A549 (cell line): ENCODE measurements at regions not wholly inside any gene's neighbourhood (a gene's known extent, or its start where the extent isn't known, plus 50 kb on each side); places are given as distances from the start of the nearest gene placed in this dataset.
"Not testable (repeated sequence)": the region's sequence is repeated elsewhere in the genome, so short reads cannot be mapped to it uniquely, and the experiment has no call there.

Experiments used
- ATAC-seq, 2 experiments: fragments of 200-7000 bp in 1 of 2; fragments of >200 bp in 1 of 2; cut with Nextera tagmentation in 1 of 2; cut with Tn5 transposase in 1 of 2; 3 replicates each; pipeline versions ENCODE4 v1.8.0 to v1.9.1; 2018 to 2020; ENCODE audit warnings: mild to moderate bottlenecking in 1 of 2, moderate library complexity in 1 of 2
- CTCF ChIA-PET: fragments of 300-600 bp; sonication (Branson Sonifier 250); formaldehyde crosslinking; extraction: SDS; loops from one replicate; lab custom pipeline; 2021; ENCODE audit warnings: antibody characterized with exemption, inconsistent platforms; lab: Yijun Ruan, JAX
- POLR2A ChIA-PET: fragments of 350-600 bp; formaldehyde crosslinking; extraction: SDS; loops from one replicate; lab custom pipeline; 2021; ENCODE audit warnings: antibody characterized with exemption, inconsistent platforms; lab: Yijun Ruan, JAX
- DNase-seq, 2 experiments: peaks; one replicate each; pipeline versions ENCODE4 v3.0.0 to v3.0.0-alpha.2; 2011 to 2016; ENCODE audit warnings: low read depth in 1 of 2, low spot score in 1 of 2
- FAIRE-seq: peaks from 2 replicates; lab custom pipeline; 2011; peaks lifted over from hg19 to GRCh38; lab: Jason Lieb, UNC
- H3K27ac ChIP-seq, 2 experiments: fragments of >200 bp; sonication (Bioruptor Twin); formaldehyde crosslinking; 3 replicates each; pipeline ENCODE4 v1.5.1; 2016 to 2017
- H3K4me1 ChIP-seq: fragments of >200 bp; sonication (Bioruptor Twin); formaldehyde crosslinking; 3 replicates; pipeline ENCODE4 v1.6.1; 2016
- H3K4me2 ChIP-seq: fragments of >200 bp; sonication (Bioruptor Twin); formaldehyde crosslinking; 3 replicates; pipeline ENCODE4 v1.6.1; 2016
- H3K4me3 ChIP-seq: fragments of >200 bp; sonication (Bioruptor Twin); formaldehyde crosslinking; 3 replicates; pipeline ENCODE4 v1.5.1; 2016
- H3K9me3 ChIP-seq: fragments of >200 bp; sonication (Bioruptor Twin); formaldehyde crosslinking; 3 replicates; pipeline ENCODE4 v1.6.1; 2016
- BCL3 ChIP-seq: fragments of >200 bp; sonication (Bioruptor Twin); formaldehyde crosslinking; IDR thresholded peaks from 3 replicates; pipeline ENCODE4 v1.6.1; 2016
- BHLHE40 ChIP-seq: IDR thresholded peaks from 2 replicates; pipeline ENCODE4 v1.6.1; 2012; ENCODE audit warnings: low read depth, low read length, inconsistent platforms
- CBX2 ChIP-seq: fragments of 200-600 bp; sonication (generic); IDR thresholded peaks from 2 replicates; pipeline ENCODE4 v1.6.1; 2016; ENCODE audit warnings: low read depth, mild to moderate bottlenecking, borderline replicate concordance
- CEBPB ChIP-seq, 2 experiments: fragments of >200 bp in 1 of 2; sonication (Bioruptor Twin) in 1 of 2; formaldehyde crosslinking in 1 of 2; IDR thresholded peaks; 2 replicates each; pipeline ENCODE4 v1.6.1; 2012 to 2016
- CHD4 ChIP-seq: fragments of 200-600 bp; sonication (generic); IDR thresholded peaks from 2 replicates; pipeline ENCODE4 v1.6.1; 2016; ENCODE audit warnings: antibody characterized with exemption, mild to moderate bottlenecking, borderline replicate concordance
- E2F6 ChIP-seq: IDR thresholded peaks from 2 replicates; pipeline ENCODE4 v1.6.1; 2012; ENCODE audit warnings: low read depth, borderline replicate concordance
- EHF ChIP-seq: fragments of 250-450 bp; sonication (Bioruptor Pico); IDR thresholded peaks from 2 replicates; pipeline ENCODE4 v1.5.0; 2020; ENCODE audit warnings: mild to moderate bottlenecking
- ELK1 ChIP-seq: fragments of 150-350 bp; IDR thresholded peaks from 2 replicates; pipeline ENCODE4 v1.6.1; 2014; ENCODE audit warnings: low read depth, mild to moderate bottlenecking, low read length
- EP300 ChIP-seq, 2 experiments: fragments of >200 bp; sonication (Bioruptor Twin); formaldehyde crosslinking; IDR thresholded peaks; 2 replicates in 1 of 2; 3 replicates in 1 of 2; pipeline ENCODE4 v1.6.1; 2016 to 2017
- FOSB ChIP-seq: fragments of 250-450 bp; sonication (Bioruptor Pico); IDR thresholded peaks from 2 replicates; pipeline ENCODE4 v1.5.0; 2020; ENCODE audit warnings: mild to moderate bottlenecking, moderate library complexity
- GATA3 ChIP-seq: IDR thresholded peaks from 2 replicates; pipeline ENCODE4 v1.6.1; 2012; ENCODE audit warnings: borderline replicate concordance
- HDAC2 ChIP-seq: fragments of 200-600 bp; sonication (generic); IDR thresholded peaks from 2 replicates; pipeline ENCODE4 v1.6.1; 2016
- HMGXB4 ChIP-seq: fragments of 250-450 bp; sonication (Bioruptor Pico); IDR thresholded peaks from 2 replicates; pipeline ENCODE4 v1.5.0; 2021; ENCODE audit warnings: mild to moderate bottlenecking, moderate library complexity, borderline replicate concordance
- HOXB5 ChIP-seq: fragments of 250-450 bp; sonication (Bioruptor Pico); IDR thresholded peaks from 2 replicates; pipeline ENCODE4 v1.5.0; 2020; ENCODE audit warnings: mild to moderate bottlenecking, moderate library complexity
- MAFK ChIP-seq: fragments of 450-650 bp; IDR thresholded peaks from 2 replicates; pipeline ENCODE4 v1.6.1; 2014; ENCODE audit not compliant: partially characterized antibody
- MYC ChIP-seq: IDR thresholded peaks from 2 replicates; pipeline ENCODE4 v1.6.1; 2012; ENCODE audit warnings: mild to moderate bottlenecking, inconsistent platforms, low read length, improper control_type of control experiment, borderline replicate concordance
- NPAS2 ChIP-seq: fragments of 250-450 bp; sonication (Bioruptor Pico); IDR thresholded peaks from 2 replicates; pipeline ENCODE4 v1.8.0; 2022; ENCODE audit warnings: mild to moderate bottlenecking, moderate library complexity, borderline replicate concordance
- POLR2A ChIP-seq: IDR thresholded peaks from 2 replicates; pipeline ENCODE4 v1.6.1; 2012; ENCODE audit warnings: mild to moderate bottlenecking, low read length
- RARB ChIP-seq: fragments of 250-450 bp; sonication (Bioruptor Pico); IDR thresholded peaks from 2 replicates; pipeline ENCODE4 v1.8.0; 2021; ENCODE audit warnings: mild to moderate bottlenecking, moderate library complexity
- TFCP2L1 ChIP-seq: fragments of 250-450 bp; sonication (Bioruptor Pico); IDR thresholded peaks from 2 replicates; pipeline ENCODE4 v1.5.0; 2021; ENCODE audit warnings: mild to moderate bottlenecking
- USF2 ChIP-seq: fragments of 450-650 bp; IDR thresholded peaks from 2 replicates; pipeline ENCODE4 v1.6.1; 2014; ENCODE audit warnings: antibody characterized with exemption
- ZSCAN20 ChIP-seq: fragments of 250-450 bp; sonication (Bioruptor Pico); IDR thresholded peaks from 2 replicates; pipeline ENCODE4 v1.8.0; 2022; ENCODE audit warnings: mild to moderate bottlenecking, moderate library complexity
- WGBS: methylation state at CpG from one replicate; pipeline ENCODE4 v1.1.6; 2017; ENCODE audit errors: missing lambda C conversion rate; 5-methylcytosine and 5-hydroxymethylcytosine counted together

GRCh38 chr15:81061490-81062253 is 60.9 kb downstream of the TLNRD1 start:
- Histone ChIP-seq H3K4me2 (no peak overlapping the region), H3K4me1 (no peaks in the 10 kb centered on the region), H3K27ac (no peak overlapping the region), H3K4me3 (no peak overlapping the region), H3K9me3 (0 out of 3 replicates have a peak, but pooled peaks cover 7% of the 10 kb centered on the region)
- FAIRE-seq (no peak), ATAC-seq (no peak), DNase-seq (no peak)
- ChIA-PET POLR2A (no interaction called here), CTCF (interaction anchor here (1.2 kb wide), 1 partner anchor 9 kb away, joined by 3 read pairs; no protein-coding TSS in a partner anchor)
- 17% methylated on average over 5 of the region's 5 CpGs for WGBS
- TF ChIP-seq GATA3 (no peak), CEBPB (IDR thresholded peaks at IDR 0.05) (no peak), ELK1 (no peak), HMGXB4 (CRISPR knock-in tag) (no peak), USF2 (no peak), RARB (no peak), BHLHE40 (no peak), BCL3 (no peak), E2F6 (no peak), FOSB (CRISPR knock-in tag) (no peak), MYC (no peak)

- POLR2A ChIA-PET = no interaction called here
- H3K4me3 ChIP-seq = no peak overlapping the region
- H3K4me1 ChIP-seq = no peaks in the 10 kb centered on the region
- CTCF ChIA-PET = no interaction called here
- no peak for FAIRE-seq
- 30% methylated on average over 1 of the region's 1 CpG for WGBS
- H3K27ac ChIP-seq = no peak overlapping the region
- no peak for ATAC-seq
- no peak for TF ChIP-seq CHD4
- no peak for TF ChIP-seq MAFK
- TF ChIP-seq CBX2 = no peak
- TF ChIP-seq FOSB (CRISPR knock-in tag) = no peak
- no peak for DNase-seq
- 0 out of 3 replicates have a peak, but pooled peaks cover 6% of the 10 kb centered on the region for H3K9me3 ChIP-seq
- no peak overlapping the region for H3K4me2 ChIP-seq
Observed at GRCh38 chr15:81062937-81063336, 62.2 kb downstream of the TLNRD1 start.

- no peak for DNase-seq
- H3K4me1 ChIP-seq = no peaks in the 10 kb centered on the region
- TF ChIP-seq TFCP2L1 = no peak
- no peak for TF ChIP-seq HOXB5 (CRISPR knock-in tag)
- TF ChIP-seq BCL3 = no peak
- TF ChIP-seq EP300 (IDR thresholded peaks at IDR 0.05) = no peak
- TF ChIP-seq HDAC2 = no peak
- no peak for TF ChIP-seq ZSCAN20 (CRISPR knock-in tag)
- TF ChIP-seq POLR2A = no peak
- TF ChIP-seq EHF = no peak
- TF ChIP-seq NPAS2 (CRISPR knock-in tag) = no peak
- CTCF ChIA-PET = interaction anchor here (1.0 to 1.4 kb wide), 3 partner anchors 15 to 355 kb away, joined by 3 read pairs; no protein-coding TSS in a partner anchor
- no peak for FAIRE-seq
- H3K4me3 ChIP-seq = no peak overlapping the region
- 1% methylated on average over 2 of the region's 2 CpGs for WGBS
- no peak overlapping the region for H3K27ac ChIP-seq
- no peak for ATAC-seq
- no peaks in the 10 kb centered on the region for H3K9me3 ChIP-seq
- H3K4me2 ChIP-seq = no peak overlapping the region
- POLR2A ChIA-PET = no interaction called here
Observed at GRCh38 chr15:81064253-81064652, 63.5 kb downstream of the TLNRD1 start.

GRCh38 chr15:81067567-81067966 is 66.5 kb upstream of the CFAP161 start:
- H3K4me3 ChIP-seq, H3K4me2 ChIP-seq, H3K9me3 ChIP-seq, POLR2A ChIA-PET, FAIRE-seq, H3K4me1 ChIP-seq, H3K27ac ChIP-seq, DNase-seq, ATAC-seq: not testable (repeated sequence)
- CTCF ChIA-PET = interaction anchor here (0.8 kb wide), 1 partner anchor 100 kb away, joined by 3 read pairs; no protein-coding TSS in a partner anchor
